ENCODE measurements at regions not wholly inside any gene's neighbourhood (a gene's known extent, or its start where the extent isn't known, plus 50 kb on each side); places are given as distances from the start of the nearest gene placed in this dataset.
"Not testable (repeated sequence)": the region's sequence is repeated elsewhere in the genome, so short reads cannot be mapped to it uniquely, and the experiment has no call there.

DNA sequence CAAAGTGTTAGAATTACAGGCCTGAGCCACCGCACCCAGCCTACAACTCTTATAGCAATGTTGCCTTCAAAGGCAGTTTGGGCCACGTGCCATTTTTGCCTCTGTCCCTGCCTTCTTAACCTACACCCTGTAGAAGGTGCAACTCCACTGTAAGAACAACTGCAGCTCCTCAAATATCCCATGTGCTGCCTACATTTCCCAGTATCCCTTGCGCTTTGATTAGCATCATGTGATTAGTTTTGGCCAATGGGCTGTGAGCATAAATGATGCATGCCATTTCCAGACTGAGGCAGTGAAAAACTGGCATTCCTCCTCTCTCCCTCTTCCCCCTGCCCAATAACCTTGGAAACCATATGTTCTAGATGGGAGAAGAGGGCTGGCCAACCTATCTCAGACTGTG is 75.2 kb upstream of the MRI1 start:
- no peak overlapping the region for H3K4me3 ChIP-seq (ENCODE audit: severe bottlenecking)
- H3K27ac ChIP-seq (ENCODE audit: poor library complexity, severe bottlenecking), result no peak overlapping the region
- TF ChIP-seq, protein P1, sequence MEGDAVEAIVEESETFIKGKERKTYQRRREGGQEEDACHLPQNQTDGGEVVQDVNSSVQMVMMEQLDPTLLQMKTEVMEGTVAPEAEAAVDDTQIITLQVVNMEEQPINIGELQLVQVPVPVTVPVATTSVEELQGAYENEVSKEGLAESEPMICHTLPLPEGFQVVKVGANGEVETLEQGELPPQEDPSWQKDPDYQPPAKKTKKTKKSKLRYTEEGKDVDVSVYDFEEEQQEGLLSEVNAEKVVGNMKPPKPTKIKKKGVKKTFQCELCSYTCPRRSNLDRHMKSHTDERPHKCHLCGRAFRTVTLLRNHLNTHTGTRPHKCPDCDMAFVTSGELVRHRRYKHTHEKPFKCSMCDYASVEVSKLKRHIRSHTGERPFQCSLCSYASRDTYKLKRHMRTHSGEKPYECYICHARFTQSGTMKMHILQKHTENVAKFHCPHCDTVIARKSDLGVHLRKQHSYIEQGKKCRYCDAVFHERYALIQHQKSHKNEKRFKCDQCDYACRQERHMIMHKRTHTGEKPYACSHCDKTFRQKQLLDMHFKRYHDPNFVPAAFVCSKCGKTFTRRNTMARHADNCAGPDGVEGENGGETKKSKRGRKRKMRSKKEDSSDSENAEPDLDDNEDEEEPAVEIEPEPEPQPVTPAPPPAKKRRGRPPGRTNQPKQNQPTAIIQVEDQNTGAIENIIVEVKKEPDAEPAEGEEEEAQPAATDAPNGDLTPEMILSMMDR (IDR thresholded peaks at IDR 0.05; ENCODE audit: poor library complexity, severe bottlenecking), result no peak
- no peaks in the 10 kb centered on the region for H3K9me3 ChIP-seq (ENCODE audit: severe bottlenecking)
- no peaks in the 10 kb centered on the region for H3K36me3 ChIP-seq (ENCODE audit: low read depth)
- H3K27me3 ChIP-seq (ENCODE audit: insufficient read depth, poor library complexity, severe bottlenecking), result no peaks in the 10 kb centered on the region
- ATAC-seq (ENCODE audit: low read depth) (no peak), DNase-seq (ENCODE audit: low spot score) (no peak)
- no peaks in the 10 kb centered on the region for H3K4me1 ChIP-seq (ENCODE audit: insufficient read depth, poor library complexity, severe bottlenecking)

DNA sequence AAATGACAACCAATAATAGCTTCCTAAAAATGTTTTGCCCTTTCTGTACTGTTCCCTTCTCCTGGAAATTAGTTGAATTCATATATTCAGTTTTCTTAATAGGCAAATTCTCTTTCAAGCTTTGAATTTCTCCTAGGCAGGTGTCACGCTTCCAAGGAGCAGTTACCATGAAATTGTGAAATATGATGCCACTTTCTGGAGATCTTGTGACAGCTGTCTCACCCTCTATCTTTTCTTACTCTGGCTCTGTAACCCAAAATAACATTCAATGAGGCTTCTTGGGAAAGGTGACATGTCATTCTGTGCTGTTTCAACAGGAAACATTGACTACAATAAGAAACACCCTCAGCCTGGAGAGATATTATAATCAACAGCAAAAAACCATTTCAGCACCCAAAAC is 80.3 kb upstream of the MRI1 start:
- Histone ChIP-seq H3K27me3 (ENCODE audit: insufficient read depth, poor library complexity, severe bottlenecking) (no peaks in the 10 kb centered on the region), H3K4me1 (ENCODE audit: insufficient read depth, poor library complexity, severe bottlenecking) (no peaks in the 10 kb centered on the region), H3K27ac (ENCODE audit: poor library complexity, severe bottlenecking) (no peak overlapping the region), H3K36me3 (ENCODE audit: low read depth) (no peaks in the 10 kb centered on the region), H3K4me3 (ENCODE audit: severe bottlenecking) (no peak overlapping the region), H3K9me3 (ENCODE audit: severe bottlenecking) (no peaks in the 10 kb centered on the region)
- ATAC-seq (ENCODE audit: low read depth) (no peak), DNase-seq (ENCODE audit: low spot score) (no peak)
- TF ChIP-seq, protein P1 (IDR thresholded peaks at IDR 0.05; ENCODE audit: poor library complexity, severe bottlenecking), result no peak

DNA sequence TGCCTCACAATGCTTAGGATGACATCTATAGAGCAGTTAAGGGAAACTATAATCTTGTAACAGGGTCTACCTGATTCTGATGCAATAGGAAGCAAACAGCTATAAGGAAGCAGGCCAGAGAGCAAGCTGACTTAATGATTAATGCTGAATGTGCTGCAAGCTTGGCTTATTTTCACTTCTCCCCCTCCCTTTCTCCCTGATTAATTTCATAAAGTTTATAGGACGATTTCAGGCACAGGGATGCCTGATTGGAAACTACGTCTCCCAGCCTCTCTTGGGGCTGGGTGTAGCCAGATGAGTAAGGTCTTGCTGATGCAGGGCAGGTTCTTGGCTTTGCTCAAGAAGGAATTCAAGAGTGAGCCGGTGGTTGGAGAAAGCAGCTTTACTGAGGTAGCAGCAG is 82.8 kb upstream of the MRI1 start:
- Histone ChIP-seq H3K4me1 (ENCODE audit: insufficient read depth, poor library complexity, severe bottlenecking) (no peaks in the 10 kb centered on the region), H3K27me3 (ENCODE audit: insufficient read depth, poor library complexity, severe bottlenecking) (no peaks in the 10 kb centered on the region), H3K9me3 (ENCODE audit: severe bottlenecking) (no peaks in the 10 kb centered on the region), H3K4me3 (ENCODE audit: severe bottlenecking) (no peak overlapping the region), H3K27ac (ENCODE audit: poor library complexity, severe bottlenecking) (no peak overlapping the region), H3K36me3 (ENCODE audit: low read depth) (no peaks in the 10 kb centered on the region)
- TF ChIP-seq, protein P1 (IDR thresholded peaks at IDR 0.05; ENCODE audit: poor library complexity, severe bottlenecking), result no peak
- ATAC-seq (ENCODE audit: low read depth), result no peak
- DNase-seq (ENCODE audit: low spot score), result no peak

DNA sequence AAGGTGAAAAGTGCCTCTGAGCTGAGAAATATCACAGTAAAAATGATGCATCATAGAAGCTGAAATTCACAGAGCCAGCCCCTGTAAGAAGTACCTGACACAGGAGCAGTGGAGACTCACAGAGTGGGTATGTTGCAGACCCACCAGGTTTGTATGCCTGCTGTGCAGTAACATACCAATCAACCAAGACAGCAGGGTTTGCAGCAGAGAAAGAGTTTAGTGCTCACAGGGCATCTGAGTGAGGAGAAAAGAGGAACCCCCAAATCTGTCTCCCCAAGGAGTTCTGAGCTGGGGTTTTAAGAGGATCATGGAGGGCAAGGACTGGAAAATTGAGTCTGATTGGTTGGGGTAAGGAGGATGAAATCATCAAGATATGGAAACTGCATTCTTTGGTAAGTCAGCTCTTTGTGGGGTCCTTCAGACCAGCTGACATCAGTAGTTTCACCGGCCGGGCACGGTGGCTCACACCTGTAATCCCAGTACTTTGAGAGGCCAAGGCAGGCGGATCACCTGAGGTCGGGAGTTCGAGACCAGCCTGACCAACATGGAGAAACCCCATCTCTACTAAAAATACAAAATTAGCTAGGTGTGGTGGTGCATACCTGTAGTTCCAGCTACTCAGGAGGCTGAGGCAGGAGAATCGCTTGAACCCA is 83.5 kb upstream of the MRI1 start:
- H3K4me1 ChIP-seq (ENCODE audit: insufficient read depth, poor library complexity, severe bottlenecking); H3K27ac ChIP-seq (ENCODE audit: poor library complexity, severe bottlenecking); H3K27me3 ChIP-seq (ENCODE audit: insufficient read depth, poor library complexity, severe bottlenecking); H3K36me3 ChIP-seq (ENCODE audit: low read depth); H3K9me3 ChIP-seq (ENCODE audit: severe bottlenecking); DNase-seq (ENCODE audit: low spot score); H3K4me3 ChIP-seq (ENCODE audit: severe bottlenecking); ATAC-seq (ENCODE audit: low read depth): not testable (repeated sequence)

DNA sequence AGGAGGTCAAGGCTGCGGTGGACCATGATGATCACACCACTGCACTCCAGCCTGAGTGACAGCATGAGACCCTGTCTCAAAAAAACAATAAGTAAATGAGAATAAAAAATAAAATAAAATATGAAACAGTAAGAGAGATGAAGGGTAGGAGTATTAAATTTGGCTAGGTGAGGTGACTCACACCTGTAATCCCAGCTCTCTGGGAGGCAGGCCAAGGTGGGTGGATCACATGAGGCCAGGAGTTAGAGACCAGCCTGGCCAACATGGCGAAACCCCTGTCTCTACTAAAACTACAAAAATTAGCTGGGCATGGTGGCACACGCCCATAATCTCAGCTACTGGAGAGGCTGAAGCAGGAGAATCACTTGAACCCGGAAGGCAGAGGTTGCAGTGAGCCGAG is 87.4 kb upstream of the MRI1 start:
- H3K36me3 ChIP-seq (ENCODE audit: low read depth); H3K9me3 ChIP-seq (ENCODE audit: severe bottlenecking); H3K27me3 ChIP-seq (ENCODE audit: insufficient read depth, poor library complexity, severe bottlenecking); DNase-seq (ENCODE audit: low spot score); H3K4me3 ChIP-seq (ENCODE audit: severe bottlenecking); H3K27ac ChIP-seq (ENCODE audit: poor library complexity, severe bottlenecking); ATAC-seq (ENCODE audit: low read depth); H3K4me1 ChIP-seq (ENCODE audit: insufficient read depth, poor library complexity, severe bottlenecking): not testable (repeated sequence)

DNA sequence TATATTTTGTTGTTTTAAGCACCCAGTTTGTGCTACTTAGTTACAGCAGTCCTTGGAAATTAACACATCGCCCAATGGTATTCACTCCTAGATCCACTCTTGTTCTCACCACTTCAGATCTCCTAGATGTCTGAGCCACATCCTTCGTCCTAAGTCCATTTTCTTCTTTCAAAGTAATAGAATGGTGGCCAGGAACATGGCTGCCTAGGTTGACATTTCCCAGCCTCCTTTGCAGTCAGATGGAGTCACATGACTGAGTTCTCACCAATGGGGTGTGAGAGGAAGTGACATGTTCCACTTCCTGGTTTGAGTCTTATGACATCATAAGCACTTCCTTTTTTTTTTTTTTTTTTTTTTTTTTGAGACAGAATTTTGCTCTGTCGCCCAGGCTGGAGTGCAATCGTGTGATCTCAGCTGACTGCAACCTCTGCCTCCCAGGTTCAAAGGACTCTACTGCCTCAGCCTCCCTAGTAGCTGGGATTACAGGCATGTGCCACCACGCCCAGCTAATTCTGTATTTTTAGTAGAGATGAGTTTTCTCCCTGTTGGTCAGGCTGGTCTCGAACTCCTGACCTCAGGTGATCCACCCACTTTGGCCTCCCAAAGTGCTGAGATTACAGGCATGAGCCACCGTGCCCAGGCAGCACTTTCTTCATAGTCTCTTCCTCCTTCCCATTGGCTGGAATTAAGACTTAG is 91.7 kb upstream of the MRI1 start:
- not testable (repeated sequence) for H3K27ac ChIP-seq (ENCODE audit: poor library complexity, severe bottlenecking); H3K9me3 ChIP-seq (ENCODE audit: severe bottlenecking); H3K36me3 ChIP-seq (ENCODE audit: low read depth); H3K27me3 ChIP-seq (ENCODE audit: insufficient read depth, poor library complexity, severe bottlenecking); DNase-seq (ENCODE audit: low spot score); H3K4me1 ChIP-seq (ENCODE audit: insufficient read depth, poor library complexity, severe bottlenecking); H3K4me3 ChIP-seq (ENCODE audit: severe bottlenecking); ATAC-seq (ENCODE audit: low read depth)
